H1 (cell line): ENCODE measurements at regions not wholly inside any gene's neighbourhood (a gene's known extent, or its start where the extent isn't known, plus 50 kb on each side); places are given as distances from the start of the nearest gene placed in this dataset.

Experiments
- BACH1 ChIP-seq: IDR thresholded peaks from 2 replicates; pipeline ENCODE4 v1.6.1; 2012; ENCODE audit warnings: low read length, improper control_type of control experiment
- CHD1 ChIP-seq: IDR thresholded peaks from 2 replicates; pipeline ENCODE4 v1.6.1; 2012; ENCODE audit warnings: low read depth, low read length, improper control_type of control experiment
- CHD2 ChIP-seq: IDR thresholded peaks from 2 replicates; pipeline ENCODE4 v1.6.1; 2012; ENCODE audit warnings: low read length, improper control_type of control experiment
- CHD7 ChIP-seq: fragments of 300-600 bp; sonication (generic); IDR thresholded peaks from 2 replicates; pipeline ENCODE4 v1.7.1; 2012; ENCODE audit warnings: low read length, moderate library complexity, mild to moderate bottlenecking, inconsistent platforms; ENCODE audit not compliant: insufficient replicate concordance
- E2F6 ChIP-seq: IDR thresholded peaks from 2 replicates; pipeline ENCODE4 v1.6.1; 2012; ENCODE audit warnings: inconsistent platforms
- FOSL1 ChIP-seq: IDR thresholded peaks from 2 replicates; pipeline ENCODE4 v1.6.1; 2011; ENCODE audit warnings: mild to moderate bottlenecking, low read depth, low read length, moderate library complexity; ENCODE audit not compliant: insufficient read depth
- SAP30 ChIP-seq: fragments of 300-600 bp; sonication (generic); IDR thresholded peaks from 2 replicates; pipeline ENCODE4 v1.7.1; 2012; ENCODE audit warnings: low read length, moderate library complexity, mild to moderate bottlenecking, inconsistent platforms; ENCODE audit not compliant: insufficient read depth, insufficient replicate concordance
- SP4 ChIP-seq: IDR thresholded peaks from 2 replicates; pipeline ENCODE4 v1.6.1; 2012; ENCODE audit warnings: low read length, inconsistent platforms
- TBP ChIP-seq: IDR thresholded peaks from 2 replicates; pipeline ENCODE4 v1.6.1; 2011; ENCODE audit warnings: low read depth, low read length, improper control_type of control experiment
- USF2 ChIP-seq: IDR thresholded peaks from 2 replicates; pipeline ENCODE4 v1.6.1; 2011; ENCODE audit warnings: low read length, improper control_type of control experiment
- ZNF274 ChIP-seq: IDR thresholded peaks from 2 replicates; pipeline ENCODE4 v1.7.0; 2012; ENCODE audit warnings: low read length, borderline replicate concordance; ENCODE audit errors: extremely low read depth

- TF ChIP-seq CHD7 (no peak), CHD1 (no peak), CHD2 (no peak), E2F6 (no peak), SAP30 (no peak), ZNF274 (no peak), SP4 (no peak), BACH1 (no peak), TBP (no peak), FOSL1 (no peak), USF2 (no peak)
Observed at GRCh38 chr15:91609966-91610365, 243.5 kb upstream of the SLCO3A1 start (continued).
